ENCODE measurements at regions not wholly inside any gene's neighbourhood (a gene's known extent, or its start where the extent isn't known, plus 50 kb on each side); places are given as distances from the start of the nearest gene placed in this dataset.

DNA sequence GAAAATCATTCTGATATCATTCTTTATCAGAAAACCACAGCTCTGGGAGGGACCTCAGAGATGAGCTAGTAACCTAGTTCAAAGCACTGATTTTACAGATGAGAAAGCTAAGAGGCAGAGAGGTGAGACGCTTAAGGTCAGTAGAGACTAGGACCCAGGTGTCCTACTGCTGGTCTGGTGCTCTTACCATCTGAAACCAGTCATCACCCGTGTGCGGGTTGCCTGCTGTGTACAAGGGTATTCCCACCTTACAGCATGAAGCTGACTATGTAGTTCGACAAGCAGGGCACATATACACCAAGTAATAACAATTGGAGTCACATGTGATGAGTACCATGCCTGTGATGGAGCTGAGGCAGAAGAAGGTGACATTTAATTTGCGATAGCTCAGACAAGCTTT, 133.7 kb downstream of the ADAMTS15 start:
- TF ChIP-seq, protein P1, sequence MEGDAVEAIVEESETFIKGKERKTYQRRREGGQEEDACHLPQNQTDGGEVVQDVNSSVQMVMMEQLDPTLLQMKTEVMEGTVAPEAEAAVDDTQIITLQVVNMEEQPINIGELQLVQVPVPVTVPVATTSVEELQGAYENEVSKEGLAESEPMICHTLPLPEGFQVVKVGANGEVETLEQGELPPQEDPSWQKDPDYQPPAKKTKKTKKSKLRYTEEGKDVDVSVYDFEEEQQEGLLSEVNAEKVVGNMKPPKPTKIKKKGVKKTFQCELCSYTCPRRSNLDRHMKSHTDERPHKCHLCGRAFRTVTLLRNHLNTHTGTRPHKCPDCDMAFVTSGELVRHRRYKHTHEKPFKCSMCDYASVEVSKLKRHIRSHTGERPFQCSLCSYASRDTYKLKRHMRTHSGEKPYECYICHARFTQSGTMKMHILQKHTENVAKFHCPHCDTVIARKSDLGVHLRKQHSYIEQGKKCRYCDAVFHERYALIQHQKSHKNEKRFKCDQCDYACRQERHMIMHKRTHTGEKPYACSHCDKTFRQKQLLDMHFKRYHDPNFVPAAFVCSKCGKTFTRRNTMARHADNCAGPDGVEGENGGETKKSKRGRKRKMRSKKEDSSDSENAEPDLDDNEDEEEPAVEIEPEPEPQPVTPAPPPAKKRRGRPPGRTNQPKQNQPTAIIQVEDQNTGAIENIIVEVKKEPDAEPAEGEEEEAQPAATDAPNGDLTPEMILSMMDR (IDR thresholded peaks at IDR 0.05; ENCODE audit: low read depth, low read length): no peak
- DNase-seq (ENCODE audit: low read depth in 2 of 2): no peak
- no peak overlapping the region for H3K4me3 ChIP-seq (replicated peaks in 1 of 2; ENCODE audit: low read depth in 2 of 2, low read length in 2 of 2)

DNA sequence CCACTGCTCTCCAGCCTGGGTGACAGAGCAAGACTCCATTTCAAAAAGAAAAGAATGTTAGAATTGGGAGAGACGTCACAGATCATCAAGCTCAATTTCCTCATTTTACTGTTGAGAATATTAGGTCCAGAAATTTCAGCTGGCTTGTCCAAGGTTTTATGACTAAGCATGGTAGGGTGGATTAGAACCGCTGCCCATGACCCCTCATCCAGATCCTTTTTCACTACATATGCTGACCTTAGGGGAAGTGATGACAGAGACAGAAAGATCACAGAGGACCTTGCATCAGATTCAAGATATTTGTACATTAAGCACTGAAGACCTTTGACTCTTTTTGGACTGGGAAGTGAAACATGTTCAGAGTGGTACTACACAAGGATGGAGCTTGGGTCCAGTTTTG, 134.5 kb downstream of the ADAMTS15 start:
- TF ChIP-seq, protein P1 (IDR thresholded peaks at IDR 0.05; ENCODE audit: low read depth, low read length): no peak
- DNase-seq (ENCODE audit: low read depth in 2 of 2): peak; percentile 12 to 28
- no peak overlapping the region for H3K4me3 ChIP-seq (replicated peaks in 1 of 2; ENCODE audit: low read depth in 2 of 2, low read length in 2 of 2)

DNA sequence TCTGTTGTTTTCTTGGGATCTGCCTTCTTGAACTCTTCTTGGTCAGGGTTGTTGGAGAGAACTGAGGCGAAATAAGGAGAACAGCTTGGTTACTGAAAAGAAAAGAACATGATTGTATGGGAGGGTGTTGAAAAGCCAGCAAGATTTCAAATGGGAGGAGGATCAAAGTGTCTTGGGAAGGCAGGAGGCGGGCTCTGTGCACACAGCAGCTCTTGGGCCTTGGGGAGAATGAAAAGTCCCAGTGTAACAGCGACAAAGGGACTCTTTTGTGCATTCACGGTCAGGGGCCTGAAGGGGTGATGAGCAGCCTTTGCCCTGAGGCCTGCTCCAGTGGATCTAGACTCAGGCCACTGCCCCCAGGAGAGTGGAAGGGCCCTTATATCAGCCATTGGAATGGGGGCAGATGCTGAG, 135.4 kb downstream of the ADAMTS15 start:
- DNase-seq (ENCODE audit: low read depth in 2 of 2): no peak
- TF ChIP-seq, protein P1 (IDR thresholded peaks at IDR 0.05; ENCODE audit: low read depth, low read length): no peak
- H3K4me3 ChIP-seq (replicated peaks in 1 of 2; ENCODE audit: low read depth in 2 of 2, low read length in 2 of 2): no peak overlapping the region

DNA sequence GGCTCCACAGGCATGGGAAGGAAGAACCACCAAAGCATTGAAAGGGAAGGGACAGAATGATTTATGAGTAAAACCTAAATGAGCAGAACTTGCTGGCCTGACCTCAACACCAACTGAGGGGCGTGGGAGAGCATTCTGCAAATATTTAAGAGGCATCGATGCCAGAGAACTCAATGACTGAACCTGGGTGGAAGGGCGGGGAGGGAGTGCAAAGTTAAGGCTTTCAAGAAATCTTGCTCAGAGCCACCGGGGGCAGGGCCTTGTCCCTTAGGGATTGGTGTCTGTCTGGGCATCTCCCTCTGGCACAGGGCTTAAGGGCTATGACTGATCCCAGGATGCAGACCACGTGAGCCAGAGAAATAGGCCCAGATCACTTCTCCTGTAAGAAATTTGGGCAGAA, 137.1 kb downstream of the ADAMTS15 start:
- TF ChIP-seq, protein P1 (IDR thresholded peaks at IDR 0.05; ENCODE audit: low read depth, low read length): no peak
- no peak overlapping the region for H3K4me3 ChIP-seq (replicated peaks in 1 of 2; ENCODE audit: low read depth in 2 of 2, low read length in 2 of 2)
- DNase-seq (ENCODE audit: low read depth in 2 of 2): peak; percentile 76 to 79

DNA sequence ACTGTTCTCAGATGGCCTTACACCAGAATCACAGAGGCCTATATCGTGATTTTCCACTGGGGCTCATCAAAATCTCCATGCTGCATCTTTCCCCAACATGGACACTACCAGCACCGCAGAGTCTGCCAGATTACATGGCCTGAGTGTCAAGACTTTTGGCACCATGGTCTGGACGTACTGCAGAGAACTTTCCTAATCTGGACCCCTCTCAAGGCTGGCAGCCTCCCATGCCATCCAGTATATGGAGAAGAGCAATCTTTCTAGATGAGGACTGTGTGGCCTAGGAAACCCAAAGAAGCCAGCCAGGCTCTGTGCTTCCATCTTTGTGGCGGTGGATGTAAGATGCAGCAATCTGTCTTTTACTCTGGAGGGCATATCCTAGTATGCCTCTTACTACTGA, 139.2 kb downstream of the ADAMTS15 start:
- TF ChIP-seq, protein P1 (IDR thresholded peaks at IDR 0.05; ENCODE audit: low read depth, low read length): no peak
- no peak for DNase-seq (ENCODE audit: low read depth in 2 of 2)

DNA sequence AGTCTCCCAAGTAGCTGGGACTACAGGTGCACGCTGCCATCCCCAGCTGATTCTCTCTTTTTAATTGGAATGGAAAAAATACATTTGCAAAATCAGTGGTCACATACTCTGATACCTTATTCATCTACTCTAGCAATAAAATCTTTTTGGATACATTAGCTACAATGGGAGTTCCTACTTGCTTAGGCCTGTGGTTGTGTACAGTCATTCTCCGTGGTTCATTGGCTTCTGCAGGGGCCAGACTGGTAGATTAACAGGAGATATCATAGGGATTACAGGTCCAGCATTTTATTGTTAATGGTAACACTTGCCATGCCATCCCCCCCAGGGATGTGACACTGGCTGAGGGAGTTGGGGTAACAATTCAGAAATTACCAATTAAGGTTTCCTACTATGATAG, 140.0 kb downstream of the ADAMTS15 start:
- TF ChIP-seq, protein P1 (IDR thresholded peaks at IDR 0.05; ENCODE audit: low read depth, low read length): no peak
- H3K4me3 ChIP-seq (replicated peaks in 1 of 2; ENCODE audit: low read depth in 2 of 2, low read length in 2 of 2): no peak overlapping the region
- no peak for DNase-seq (ENCODE audit: low read depth in 2 of 2)

More for the DNA sequence above, 139.2 kb downstream of the ADAMTS15 start:
- H3K4me3 ChIP-seq (replicated peaks in 1 of 2; ENCODE audit: low read depth in 2 of 2, low read length in 2 of 2): no peak overlapping the region

DNA sequence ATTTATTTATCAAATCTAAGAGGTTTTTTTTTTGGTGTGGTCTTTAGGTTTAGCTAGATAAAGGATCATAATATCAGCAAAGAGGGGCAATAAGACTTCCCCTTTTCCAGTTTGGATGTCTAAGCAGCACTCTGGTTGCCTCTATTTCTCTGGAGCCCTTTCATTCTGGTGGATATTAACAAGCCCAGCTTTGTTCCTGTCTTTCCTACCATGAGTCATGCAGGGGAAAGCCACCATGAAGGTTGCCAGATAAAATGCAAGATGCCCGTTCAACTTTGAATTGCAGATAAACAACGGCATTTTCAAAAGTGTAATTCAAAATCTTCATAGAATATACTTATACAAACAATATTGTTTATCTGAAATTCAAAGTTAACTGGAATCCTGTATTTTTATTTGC, 143.6 kb downstream of the ADAMTS15 start:
- DNase-seq (ENCODE audit: low read depth in 2 of 2): peak; percentile 52 to 54
- TF ChIP-seq, protein P1 (IDR thresholded peaks at IDR 0.05; ENCODE audit: low read depth, low read length): no peak
- no peak overlapping the region for H3K4me3 ChIP-seq (replicated peaks in 1 of 2; ENCODE audit: low read depth in 2 of 2, low read length in 2 of 2)

All from cardiac fibroblast (primary cell).